ENCODE measurements at regions not wholly inside any gene's neighbourhood (a gene's known extent, or its start where the extent isn't known, plus 50 kb on each side); places are given as distances from the start of the nearest gene placed in this dataset.
"Not testable (repeated sequence)": the region's sequence is repeated elsewhere in the genome, so short reads cannot be mapped to it uniquely, and the experiment has no call there.

GRCh38 chr7:67923286-67923685, 926.7 kb downstream of the TYW1 start:
- DNase-seq = no peak

- no peak for DNase-seq
Measured at GRCh38 chr7:67928141-67928540, 931.5 kb downstream of the TYW1 start.

GRCh38 chr7:67936447-67936846, 939.8 kb downstream of the TYW1 start:
- DNase-seq = not testable (repeated sequence)

GRCh38 chr7:67940400-67940799, 943.8 kb downstream of the TYW1 start:
- no peak for DNase-seq

GRCh38 chr7:67947191-67947590, 950.6 kb downstream of the TYW1 start:
- DNase-seq = no peak

- DNase-seq = no peak
Measured at GRCh38 chr7:67947646-67948045, 951.0 kb downstream of the TYW1 start.

GRCh38 chr7:67950321-67951083, 953.9 kb downstream of the TYW1 start:
- DNase-seq = no peak

GRCh38 chr7:67955061-67955460, 958.4 kb downstream of the TYW1 start:
- DNase-seq = no peak

- no peak for DNase-seq
Measured at GRCh38 chr7:67962863-67963262, 966.2 kb downstream of the TYW1 start.

- no peak for DNase-seq
Measured at GRCh38 chr7:67976490-67976889, 979.9 kb downstream of the TYW1 start.

GRCh38 chr7:67983486-67983885, 986.9 kb downstream of the TYW1 start:
- DNase-seq = no peak

GRCh38 chr7:67984326-67984725, 987.7 kb downstream of the TYW1 start:
- no peak for DNase-seq

GRCh38 chr7:67989142-67989541, 992.5 kb downstream of the TYW1 start:
- DNase-seq = no peak

- no peak for DNase-seq
Measured at GRCh38 chr7:67990003-67990402, 993.4 kb downstream of the TYW1 start.

GRCh38 chr7:67990716-67991115, 994.1 kb downstream of the TYW1 start:
- DNase-seq = no peak

- DNase-seq = no peak
Measured at GRCh38 chr7:67992287-67992686, 995.7 kb downstream of the TYW1 start.

GRCh38 chr7:68005992-68006391, 1009.4 kb downstream of the TYW1 start:
- DNase-seq = no peak

- no peak for DNase-seq
Measured at GRCh38 chr7:68006619-68007018, 1010.0 kb downstream of the TYW1 start.

- no peak for DNase-seq
Measured at GRCh38 chr7:68009716-68010115, 1013.1 kb downstream of the TYW1 start.

GRCh38 chr7:68014031-68014736, 1017.6 kb downstream of the TYW1 start:
- DNase-seq = no peak

GRCh38 chr7:68015122-68015977, 1018.7 kb downstream of the TYW1 start:
- DNase-seq = no peak

- DNase-seq = no peak
Measured at GRCh38 chr7:68015978-68016532, 1019.4 kb downstream of the TYW1 start.

GRCh38 chr7:68020102-68020501, 1023.5 kb downstream of the TYW1 start:
- no peak for DNase-seq
